GM23338 (cell line): ENCODE measurements at regions not wholly inside any gene's neighbourhood (a gene's known extent, or its start where the extent isn't known, plus 50 kb on each side); places are given as distances from the start of the nearest gene placed in this dataset.
"Not testable (repeated sequence)": the region's sequence is repeated elsewhere in the genome, so short reads cannot be mapped to it uniquely, and the experiment has no call there.

Experiments
- CREB1 ChIP-seq: fragments of 250-450 bp; sonication (Bioruptor Pico); IDR thresholded peaks from 2 replicates; pipeline ENCODE4 v1.5.0; 2020; ENCODE audit warnings: low read depth, mild to moderate bottlenecking, moderate library complexity
- CTCF ChIP-seq, 2 experiments: fragments of 200-600 bp in 1 of 2; sonication (generic) in 1 of 2; conservative IDR thresholded peaks; 2 replicates each; pipeline versions ENCODE4 v1.5.1 to v1.6.1; 2016 to 2017; ENCODE audit warnings: antibody characterized with exemption in 2 of 2, low read depth in 2 of 2, mild to moderate bottlenecking in 2 of 2, moderate library complexity in 1 of 2
- EZH2 ChIP-seq: fragments of 200-600 bp; sonication (generic); IDR thresholded peaks from one replicate; pipeline ENCODE4 v1.8.0; 2017; ENCODE audit warnings: antibody characterized with exemption, mild to moderate bottlenecking, low read depth; ENCODE audit not compliant: unreplicated experiment
- EZH2phosphoT487 ChIP-seq: fragments of 200-600 bp; sonication (generic); IDR thresholded peaks from one replicate; pipeline ENCODE4 v1.8.1; 2018; ENCODE audit warnings: antibody characterized with exemption; ENCODE audit not compliant: unreplicated experiment
- JUNB ChIP-seq: IDR thresholded peaks from one replicate; pipeline ENCODE4 v1.6.1; 2016; ENCODE audit warnings: antibody characterized with exemption; ENCODE audit not compliant: unreplicated experiment
- NANOG ChIP-seq: IDR thresholded peaks from 2 replicates; pipeline ENCODE4 v1.6.1; 2016; ENCODE audit warnings: antibody characterized with exemption, borderline replicate concordance
- POLR2AphosphoS5 ChIP-seq: IDR thresholded peaks from 2 replicates; pipeline ENCODE4 v1.6.1; 2016; ENCODE audit warnings: antibody characterized with exemption, low read depth
- REST ChIP-seq: IDR thresholded peaks from one replicate; pipeline ENCODE4 v1.6.1; 2018; ENCODE audit warnings: antibody characterized with exemption; ENCODE audit not compliant: unreplicated experiment
- STAT1 ChIP-seq: IDR thresholded peaks from one replicate; pipeline ENCODE4 v1.6.1; 2016; ENCODE audit warnings: antibody characterized with exemption; ENCODE audit not compliant: unreplicated experiment
- ZNF114 ChIP-seq: fragments of 250-450 bp; sonication (Bioruptor Pico); IDR thresholded peaks from 2 replicates; pipeline ENCODE4 v1.5.0; 2020; ENCODE audit warnings: mild to moderate bottlenecking, moderate library complexity
- ZNF331 ChIP-seq: fragments of 250-450 bp; sonication (Bioruptor Pico); IDR thresholded peaks from 2 replicates; pipeline ENCODE4 v1.5.0; 2020; ENCODE audit warnings: low read depth, mild to moderate bottlenecking, moderate library complexity
- TF ChIP-seq, protein P1 (sequence below): IDR thresholded peaks from 2 replicates; pipeline ENCODE4 v1.6.1; 2016; ENCODE audit warnings: antibody characterized with exemption

DNA sequence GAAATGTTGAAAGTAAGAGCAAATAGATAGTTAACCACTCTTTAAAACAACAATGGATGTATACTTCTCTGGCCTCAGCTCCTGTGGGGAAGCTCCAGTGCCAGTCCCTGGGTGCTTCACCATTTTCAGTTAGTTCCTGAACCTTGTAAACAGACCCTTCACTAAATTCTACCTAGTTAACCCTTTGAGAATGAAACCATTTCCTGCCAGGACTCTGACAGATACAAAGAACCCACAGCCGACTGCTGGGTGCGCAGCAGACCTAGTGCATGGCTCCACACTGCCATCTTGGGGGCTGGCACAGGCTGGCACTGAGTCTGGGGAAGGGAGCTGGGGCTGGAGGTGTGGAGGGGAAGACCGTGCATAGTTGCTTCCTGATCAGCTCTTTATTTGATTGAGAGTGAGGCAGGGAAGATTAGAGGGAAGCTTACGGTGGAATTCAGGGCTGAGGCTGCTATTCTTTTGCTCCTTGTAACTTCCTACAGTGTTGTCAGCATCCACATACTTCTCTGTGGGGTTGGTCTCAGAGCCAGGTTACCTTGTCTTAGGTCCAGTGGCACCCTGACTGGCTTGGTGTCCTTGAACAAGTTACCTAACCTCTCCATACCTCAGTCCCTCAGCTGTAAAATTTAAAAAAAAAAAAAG is 62.3 kb upstream of the TP53BP2 start:
- TF ChIP-seq CTCF (conservative IDR thresholded peaks at IDR 0.05; ENCODE audit: low read depth in 2 of 2) = peak; percentile 24 to 25; a peak in 2 of 4 replicates
- not testable (repeated sequence) for TF ChIP-seq EZH2; EZH2phosphoT487; JUNB; REST; POLR2AphosphoS5; NANOG; ZNF114 (CRISPR knock-in tag); STAT1; ZNF331 (CRISPR knock-in tag); CREB1 (CRISPR knock-in tag)
- TF ChIP-seq, protein P1, sequence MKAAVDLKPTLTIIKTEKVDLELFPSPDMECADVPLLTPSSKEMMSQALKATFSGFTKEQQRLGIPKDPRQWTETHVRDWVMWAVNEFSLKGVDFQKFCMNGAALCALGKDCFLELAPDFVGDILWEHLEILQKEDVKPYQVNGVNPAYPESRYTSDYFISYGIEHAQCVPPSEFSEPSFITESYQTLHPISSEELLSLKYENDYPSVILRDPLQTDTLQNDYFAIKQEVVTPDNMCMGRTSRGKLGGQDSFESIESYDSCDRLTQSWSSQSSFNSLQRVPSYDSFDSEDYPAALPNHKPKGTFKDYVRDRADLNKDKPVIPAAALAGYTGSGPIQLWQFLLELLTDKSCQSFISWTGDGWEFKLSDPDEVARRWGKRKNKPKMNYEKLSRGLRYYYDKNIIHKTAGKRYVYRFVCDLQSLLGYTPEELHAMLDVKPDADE = not testable (repeated sequence)
